Large intestine (tissue), 3 donors: ENCODE measurements at regions not wholly inside any gene's neighbourhood (a gene's known extent, or its start where the extent isn't known, plus 50 kb on each side); places are given as distances from the start of the nearest gene placed in this dataset.

ENCODE experiments used
- DNase-seq, 2 donors: peaks; one replicate each; pipeline versions ENCODE4 v3.0.0 to v3.0.0-alpha.2; 2013
- H3K27ac ChIP-seq: one replicate; pipeline ENCODE4 v1.5.1; 2013; ENCODE audit warnings: low read length
- H3K27me3 ChIP-seq: 2 replicates; pipeline ENCODE4 v1.6.1; 2013; ENCODE audit warnings: low read length; ENCODE audit not compliant: control insufficient read depth, insufficient read depth
- H3K36me3 ChIP-seq: 2 replicates; pipeline ENCODE4 v1.6.1; 2013; ENCODE audit warnings: low read length; ENCODE audit not compliant: control insufficient read depth, insufficient read depth
- H3K4me1 ChIP-seq: one replicate; pipeline ENCODE4 v1.6.1; 2013; ENCODE audit warnings: low read length; ENCODE audit not compliant: control insufficient read depth, insufficient read depth
- H3K4me3 ChIP-seq: one replicate; pipeline ENCODE4 v1.5.1; 2013; ENCODE audit warnings: low read length
- H3K9me3 ChIP-seq: one replicate; pipeline ENCODE4 v1.6.1; 2013; ENCODE audit warnings: mild to moderate bottlenecking, low read depth, low read length, moderate library complexity; ENCODE audit not compliant: control insufficient read depth
- WGBS: methylation state at CpG from one replicate; pipeline ENCODE4 v1.1.5; 2013; ENCODE audit warnings: low lambda C conversion rate; ENCODE audit not compliant: insufficient coverage; 5-methylcytosine and 5-hydroxymethylcytosine counted together

DNA sequence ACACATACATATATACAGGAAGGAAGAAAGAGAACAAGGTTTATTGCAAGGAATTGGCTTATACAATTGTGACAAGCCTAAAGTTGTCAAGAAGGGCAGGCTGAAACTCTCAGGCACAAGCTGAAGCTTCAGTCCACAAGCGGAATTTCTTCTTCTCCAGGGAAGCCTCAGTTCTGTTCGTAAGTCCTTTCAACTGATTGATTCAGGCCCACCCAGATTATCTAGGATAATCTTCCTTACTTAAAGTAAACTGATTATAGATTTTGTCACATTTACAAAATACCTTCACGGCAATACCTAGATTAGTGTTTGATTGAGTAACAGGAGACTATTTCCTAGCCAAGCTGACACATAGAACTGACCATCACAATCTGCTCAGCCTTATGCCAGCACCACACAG is 81.5 kb upstream of the TMEM260 start:
- Histone ChIP-seq H3K27ac (no peak overlapping the region), H3K9me3 (no peaks in the 10 kb centered on the region), H3K36me3 (no peaks in the 10 kb centered on the region), H3K27me3 (peaks cover 10% of the 10 kb centered on the region), H3K4me3 (no peak overlapping the region), H3K4me1 (no peaks in the 10 kb centered on the region)
- WGBS = no CpG with 5 or more reads among the region's 3 CpGs
- DNase-seq = no peak

DNA sequence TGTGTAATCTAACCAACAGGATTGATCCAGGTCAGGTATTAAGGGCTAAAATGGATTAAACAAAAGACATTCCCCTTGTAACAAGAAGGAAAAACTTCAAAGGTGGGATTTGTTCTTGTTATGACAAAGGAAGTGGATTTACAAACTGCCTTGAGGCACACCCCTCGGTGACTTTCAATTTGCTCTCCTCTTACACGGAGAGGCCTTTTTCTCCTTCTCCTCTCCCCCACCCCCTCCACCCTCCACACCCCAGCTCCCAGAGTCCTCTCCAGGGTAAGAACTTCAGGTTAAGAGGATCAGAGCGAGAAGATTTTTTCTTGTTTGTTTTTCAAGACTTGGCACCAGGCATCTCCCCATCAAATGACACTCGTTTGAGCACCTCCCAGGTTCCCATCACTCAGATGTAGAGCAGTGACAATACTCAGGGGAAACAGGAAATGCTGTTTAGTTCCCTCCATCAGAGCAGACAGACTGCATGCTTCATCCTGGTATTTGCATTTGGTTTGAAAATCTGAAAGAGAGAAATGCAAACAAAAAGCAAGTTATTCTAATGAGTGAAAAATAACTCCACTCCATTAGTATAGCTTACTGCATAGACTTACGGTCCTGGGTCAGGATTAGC is 77.6 kb upstream of the TMEM260 start:
- no peaks in the 10 kb centered on the region for H3K9me3 ChIP-seq
- H3K4me1 ChIP-seq = no peaks in the 10 kb centered on the region
- no peak overlapping the region for H3K27ac ChIP-seq
- no peaks in the 10 kb centered on the region for H3K36me3 ChIP-seq
- H3K27me3 ChIP-seq = peaks cover 7% of the 10 kb centered on the region
- no peak for DNase-seq
- WGBS = no CpG with 5 or more reads among the region's 5 CpGs
- no peak overlapping the region for H3K4me3 ChIP-seq

DNA sequence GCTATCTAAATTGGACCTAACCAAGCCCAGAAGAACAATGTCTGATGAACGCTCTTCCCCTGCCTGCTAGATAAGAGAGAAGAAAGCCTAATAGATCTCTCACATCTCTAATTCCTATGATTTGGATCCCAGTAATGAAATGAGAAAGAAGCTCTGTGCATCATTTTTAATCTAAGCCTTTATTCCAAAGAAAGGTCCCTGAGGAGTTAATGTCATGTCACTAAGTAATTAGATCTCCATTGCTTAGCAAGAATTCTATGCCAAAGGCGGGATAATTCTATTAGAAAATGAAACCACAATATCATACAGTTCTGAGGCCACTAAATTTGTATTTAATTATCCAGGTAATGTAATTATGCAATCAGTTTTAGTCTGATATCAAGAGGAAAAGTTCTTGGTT is 74.2 kb upstream of the TMEM260 start:
- no peak for DNase-seq
- Histone ChIP-seq H3K4me3 (no peak overlapping the region), H3K27ac (no peak overlapping the region), H3K9me3 (no peaks in the 10 kb centered on the region), H3K27me3 (peaks cover 9% of the 10 kb centered on the region), H3K4me1 (no peaks in the 10 kb centered on the region), H3K36me3 (no peaks in the 10 kb centered on the region)
- no CpG with 5 or more reads among the region's 2 CpGs for WGBS

DNA sequence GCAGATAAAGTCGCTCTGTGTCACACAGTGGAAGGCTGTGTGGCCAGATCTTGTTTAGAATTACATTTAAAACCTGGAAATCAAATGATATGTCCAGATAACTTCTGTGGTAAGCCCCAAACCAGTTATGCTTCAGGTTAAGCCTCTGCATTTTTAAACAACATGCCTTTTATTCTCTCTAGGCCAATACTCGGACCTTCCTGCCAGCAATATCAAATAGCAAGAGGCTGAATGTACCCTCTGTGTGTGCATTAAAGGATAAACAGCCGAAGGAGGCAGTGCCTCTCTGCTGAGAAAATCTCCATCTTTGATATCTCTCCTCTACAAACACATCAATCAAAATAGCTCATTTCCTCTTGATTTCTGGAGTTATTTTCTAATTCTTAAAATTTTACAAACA is 67.1 kb upstream of the TMEM260 start:
- no peaks in the 10 kb centered on the region for H3K4me1 ChIP-seq
- WGBS = 100% methylated on average over 1 of the region's 3 CpGs
- no peak overlapping the region for H3K27ac ChIP-seq
- peaks cover 8% of the 10 kb centered on the region for H3K27me3 ChIP-seq
- H3K4me3 ChIP-seq = no peak overlapping the region
- no peaks in the 10 kb centered on the region for H3K9me3 ChIP-seq
- no peaks in the 10 kb centered on the region for H3K36me3 ChIP-seq
- DNase-seq = no peak

DNA sequence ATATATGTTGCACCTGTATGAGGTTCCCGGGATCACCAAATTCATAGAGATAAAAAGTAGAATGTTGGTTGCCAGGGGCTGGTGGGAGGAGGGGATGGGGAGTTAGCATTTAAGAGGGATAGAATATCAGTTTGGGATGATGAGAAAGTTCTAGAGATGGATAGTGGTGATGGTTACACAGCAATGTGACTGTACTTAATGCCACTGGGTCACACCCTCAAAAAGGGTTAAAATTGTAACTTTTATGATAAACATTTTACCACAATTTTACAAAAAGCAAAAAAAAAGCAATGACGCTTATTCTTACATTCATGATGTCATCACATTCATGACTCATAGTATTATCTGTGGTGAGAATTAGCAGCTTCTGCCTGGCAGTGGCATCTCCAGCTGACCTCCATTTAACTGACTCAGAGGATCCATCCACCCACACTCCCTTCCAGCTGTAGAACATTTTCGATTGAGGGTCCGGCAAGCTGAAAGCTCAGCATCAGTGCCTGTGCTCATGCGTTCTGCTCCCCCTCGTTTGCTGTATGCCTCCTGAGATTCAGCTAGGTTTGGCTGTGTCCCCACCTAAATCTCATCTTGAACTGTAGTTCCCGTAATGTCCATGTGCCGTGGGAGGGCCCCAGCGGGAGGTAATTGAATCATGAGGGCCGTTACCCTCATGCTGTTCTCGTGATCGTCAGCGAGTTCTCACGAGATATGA is 64.8 kb upstream of the TMEM260 start:
- DNase-seq = no peak
- 100% methylated on average over 2 of the region's 14 CpGs for WGBS

DNA sequence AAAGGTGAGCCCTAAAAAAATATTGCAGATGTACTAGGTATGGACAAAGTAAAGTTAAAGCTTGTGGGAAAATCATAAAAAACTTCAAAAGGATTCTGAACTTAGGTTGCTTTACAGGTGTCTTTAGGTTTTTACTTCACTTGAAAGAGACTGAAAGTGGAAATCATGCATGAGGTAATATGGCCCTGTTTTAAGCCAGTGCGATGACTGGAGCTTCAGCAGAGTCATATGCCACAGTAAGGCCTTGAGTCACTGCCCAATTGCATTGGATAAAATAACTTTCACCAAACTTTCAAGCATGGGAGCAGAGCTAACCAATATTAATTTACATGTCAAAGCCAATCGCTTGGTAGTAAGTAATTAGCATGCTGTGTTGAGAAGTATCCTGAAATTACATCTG is 63.9 kb upstream of the TMEM260 start:
- 100% methylated on average over 1 of the region's 2 CpGs for whole genome bisulfite sequencing
- Histone ChIP-seq H3K27me3 (peaks cover 10% of the 10 kb centered on the region), H3K36me3 (no peaks in the 10 kb centered on the region), H3K9me3 (no peaks in the 10 kb centered on the region), H3K27ac (no peak overlapping the region), H3K4me3 (no peak overlapping the region), H3K4me1 (no peaks in the 10 kb centered on the region)
- no peak for DNase-seq

More for the DNA sequence above, 64.8 kb upstream of the TMEM260 start:
- no peak overlapping the region for H3K27ac ChIP-seq
- no peaks in the 10 kb centered on the region for H3K4me1 ChIP-seq
- H3K27me3 ChIP-seq = peaks cover 10% of the 10 kb centered on the region
- no peaks in the 10 kb centered on the region for H3K9me3 ChIP-seq
- no peak overlapping the region for H3K4me3 ChIP-seq
- no peaks in the 10 kb centered on the region for H3K36me3 ChIP-seq

DNA sequence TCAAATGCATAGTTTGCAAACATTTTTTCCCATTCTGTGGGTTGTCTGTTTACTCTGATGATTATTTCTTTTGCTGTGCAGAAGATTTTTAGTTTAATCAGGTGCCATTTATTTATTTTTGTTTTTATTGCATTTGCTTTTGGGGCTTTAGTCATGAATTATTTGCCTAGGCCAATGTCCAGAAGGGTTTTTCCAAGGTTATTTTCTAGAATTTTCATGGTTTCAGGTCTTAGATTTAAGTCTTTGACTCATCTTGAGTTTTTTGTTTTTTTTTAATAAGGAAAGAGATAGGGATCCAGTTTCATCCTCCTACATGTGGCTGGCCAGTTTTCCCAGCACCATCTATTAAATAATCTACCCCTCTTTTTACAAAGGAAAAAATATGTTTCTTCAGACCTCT is 57.2 kb upstream of the TMEM260 start:
- Histone ChIP-seq H3K36me3 (no peaks in the 10 kb centered on the region), H3K27me3 (peaks cover 13% of the 10 kb centered on the region), H3K4me1 (no peaks in the 10 kb centered on the region), H3K4me3 (no peak overlapping the region), H3K27ac (no peak overlapping the region), H3K9me3 (no peaks in the 10 kb centered on the region)
- no peak for DNase-seq

DNA sequence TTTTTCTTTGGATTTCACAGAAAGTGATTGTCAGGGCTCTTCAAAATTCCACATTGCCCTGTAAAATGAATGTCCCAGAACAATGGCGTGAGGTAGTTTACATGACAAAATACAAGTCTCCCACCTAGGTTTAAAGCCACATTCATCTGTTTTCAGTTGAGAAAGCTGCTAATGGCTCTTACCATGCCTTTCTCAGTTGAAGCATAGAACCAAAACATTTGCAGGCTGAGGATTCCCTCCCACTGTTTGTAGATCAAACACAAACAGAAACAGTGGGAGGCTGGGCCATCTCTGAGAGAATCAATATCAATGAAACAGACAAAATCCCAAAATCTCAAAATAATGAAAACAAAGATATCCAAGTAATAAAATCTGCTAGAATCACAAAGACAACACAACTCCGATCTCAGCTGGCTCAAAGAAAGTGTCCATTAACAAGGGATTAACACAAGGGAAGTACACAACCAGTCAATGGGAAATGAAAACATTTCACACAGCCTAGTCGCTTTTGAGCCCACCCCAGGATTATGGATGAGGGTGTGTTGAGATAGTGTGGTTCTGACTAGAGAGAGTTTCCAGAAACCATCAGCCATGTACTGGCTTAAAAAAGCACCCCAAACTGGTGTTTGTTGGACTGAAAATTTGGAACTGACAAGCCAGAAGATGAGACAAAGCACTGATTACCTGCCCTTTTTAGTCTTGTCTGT is 54.5 kb upstream of the TMEM260 start:
- Histone ChIP-seq H3K36me3 (no peaks in the 10 kb centered on the region), H3K4me3 (no peak overlapping the region), H3K27me3 (peaks cover 18% of the 10 kb centered on the region), H3K4me1 (no peaks in the 10 kb centered on the region), H3K9me3 (no peaks in the 10 kb centered on the region), H3K27ac (no peak overlapping the region)
- no peak for DNase-seq
- no CpG with 5 or more reads among the region's 3 CpGs for WGBS

DNA sequence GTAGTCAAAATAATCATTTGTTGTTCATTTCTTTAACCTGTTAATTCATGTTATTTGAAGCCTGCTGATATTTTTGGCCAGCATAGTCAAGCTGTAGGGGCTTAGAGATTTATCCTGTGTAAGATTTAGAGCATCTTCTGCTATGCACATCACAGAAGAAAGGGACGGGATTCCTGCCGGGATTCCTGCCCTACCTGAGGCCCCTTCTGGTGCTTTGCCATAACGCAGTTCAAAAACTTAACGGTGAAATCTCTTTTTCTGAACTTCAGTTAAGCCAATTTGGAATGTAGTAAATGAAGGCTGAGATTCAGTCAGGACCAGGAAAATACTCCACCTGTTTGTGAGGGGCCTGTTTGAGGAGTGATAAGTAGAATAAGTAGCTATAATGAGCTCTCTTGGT is 50.7 kb upstream of the TMEM260 start:
- no CpG with 5 or more reads among the region's 4 CpGs for WGBS
- no peaks in the 10 kb centered on the region for H3K4me1 ChIP-seq
- no peak overlapping the region for H3K4me3 ChIP-seq
- no peaks in the 10 kb centered on the region for H3K36me3 ChIP-seq
- no peaks in the 10 kb centered on the region for H3K9me3 ChIP-seq
- peaks cover 27% of the 10 kb centered on the region for H3K27me3 ChIP-seq
- H3K27ac ChIP-seq = no peak overlapping the region
- DNase-seq = no peak
